HCT116 (cell line): ENCODE measurements at regions not wholly inside any gene's neighbourhood (a gene's known extent, or its start where the extent isn't known, plus 50 kb on each side); places are given as distances from the start of the nearest gene placed in this dataset.

Experiments used
- CBX3 ChIP-seq: IDR thresholded peaks from 2 replicates; pipeline ENCODE4 v1.6.1; 2012; ENCODE audit warnings: low read depth
- CTCF ChIP-seq, 3 experiments: fragments of 200-600 bp in 1 of 3; sonication (generic) in 1 of 3; IDR thresholded peaks in 2 of 3; conservative IDR thresholded peaks in 1 of 3; 2 replicates each; pipeline ENCODE4 v1.5.1; 2012 to 2017; ENCODE audit warnings: low read depth in 2 of 3, low read length in 2 of 3, antibody characterized with exemption in 1 of 3, borderline replicate concordance in 1 of 3, control low read depth in 1 of 3, mild to moderate bottlenecking in 1 of 3, mixed read lengths in 1 of 3, mixed run types in 1 of 3, moderate library complexity in 1 of 3; ENCODE audit not compliant: insufficient read depth in 1 of 3
- EZH2 ChIP-seq: fragments of 200-600 bp; sonication (generic); IDR thresholded peaks from 2 replicates; pipeline ENCODE4 v1.6.1; 2017; ENCODE audit warnings: antibody characterized with exemption, mixed run types
- POLR2A ChIP-seq: IDR thresholded peaks from 2 replicates; pipeline ENCODE4 v1.7.0; 2011; ENCODE audit warnings: borderline replicate concordance; ENCODE audit not compliant: insufficient read depth, insufficient read length; ENCODE audit errors: extremely low read depth
- POLR2AphosphoS5 ChIP-seq: IDR thresholded peaks from 2 replicates; pipeline ENCODE4 v1.6.1; 2011; ENCODE audit warnings: mild to moderate bottlenecking, low read depth, low read length, moderate library complexity
- YY1 ChIP-seq: IDR thresholded peaks from 2 replicates; pipeline ENCODE4 v1.6.1; 2011; ENCODE audit warnings: low read length, low read depth, moderate library complexity, mild to moderate bottlenecking; ENCODE audit not compliant: insufficient replicate concordance; ENCODE audit errors: extremely low read depth
- ZNF274 ChIP-seq: fragments of 200-500 bp; sonication (Bioruptor generic); IDR thresholded peaks from 2 replicates; pipeline ENCODE4 v1.6.1; 2014; ENCODE audit warnings: mild to moderate bottlenecking, low read depth, low read length, inconsistent platforms
- TF ChIP-seq, protein P1 (sequence below): IDR thresholded peaks from 2 replicates; pipeline ENCODE4 v1.6.1; 2012

DNA sequence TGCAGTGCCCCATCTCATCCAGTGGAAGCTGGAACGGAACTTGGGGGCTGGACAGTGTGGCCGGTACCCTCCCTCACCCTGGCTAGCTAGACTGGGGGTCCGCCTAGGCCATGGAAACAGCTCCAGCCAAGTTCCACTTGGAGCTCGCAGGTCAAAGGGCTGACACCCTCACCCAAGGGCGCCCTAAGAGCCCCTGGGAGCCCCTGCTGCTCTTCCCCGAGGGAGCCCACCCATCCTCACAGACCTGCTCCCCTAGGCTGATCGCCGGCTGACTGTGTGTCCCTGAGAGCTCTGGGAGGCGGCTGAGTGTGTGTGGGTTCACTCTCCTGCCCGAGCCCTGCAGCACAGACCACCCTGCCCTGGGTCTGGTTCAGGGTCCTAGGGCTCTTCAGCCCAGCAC is 118.2 kb upstream of the OTOS start:
- TF ChIP-seq POLR2AphosphoS5 (no peak), CTCF (IDR thresholded peaks at IDR 0.05 in 2 of 3, conservative IDR thresholded peaks at IDR 0.05 in 1 of 3; ENCODE audit: borderline replicate concordance in 1 of 3, insufficient read depth in 1 of 3, low read depth in 2 of 3, low read length in 2 of 3) (no peak), YY1 (no peak), ZNF274 (no peak), POLR2A (no peak), EZH2 (no peak), CBX3 (no peak)
- TF ChIP-seq, protein P1, sequence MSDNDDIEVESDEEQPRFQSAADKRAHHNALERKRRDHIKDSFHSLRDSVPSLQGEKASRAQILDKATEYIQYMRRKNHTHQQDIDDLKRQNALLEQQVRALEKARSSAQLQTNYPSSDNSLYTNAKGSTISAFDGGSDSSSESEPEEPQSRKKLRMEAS = no peak
